ENCODE measurements at regions not wholly inside any gene's neighbourhood (a gene's known extent, or its start where the extent isn't known, plus 50 kb on each side); places are given as distances from the start of the nearest gene placed in this dataset.

DNA sequence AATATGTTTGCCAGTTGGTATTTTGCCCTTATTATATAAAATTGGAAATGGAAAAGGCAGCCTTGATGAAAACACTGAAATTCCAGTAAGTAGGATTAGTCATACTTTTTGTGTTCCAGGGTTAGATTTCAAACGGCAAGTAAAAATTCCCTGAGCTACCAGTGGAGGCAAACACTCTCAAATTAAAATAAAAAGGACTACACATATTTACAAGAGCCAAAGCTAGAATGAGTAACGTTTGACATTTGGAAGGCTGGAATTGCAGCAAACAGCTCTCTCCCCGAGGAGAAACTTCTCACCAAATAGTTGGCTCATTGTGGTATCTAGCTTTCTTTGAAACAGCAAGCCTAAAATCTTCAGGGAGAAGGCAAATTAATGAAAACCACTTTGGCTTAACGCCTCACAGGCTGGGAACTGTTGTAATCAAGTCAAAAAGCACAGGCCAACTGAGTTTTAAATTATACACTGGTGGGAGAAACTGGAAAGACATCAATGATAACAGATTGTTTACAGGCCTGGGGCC lies 288.4 kb downstream of the SNX13 start:
- no peak for DNase-seq (ENCODE audit: low spot score)

GRCh38 chr7:17654940-17655339 lies 285.4 kb downstream of the SNX13 start:
- in situ Hi-C loops (cut with MboI; ENCODE audit: low pct_unique_long_range_greater_than_20kb, low sequenced_read_pairs, unreplicated experiment) = loop anchor here (25.0 kb wide), 1 partner anchor 668 kb away; no protein-coding TSS in a partner anchor
- no peak for TF ChIP-seq CTCF (IDR thresholded peaks at IDR 0.05; ENCODE audit: extremely low read depth, insufficient read depth, missing control alignments)
- no peak for DNase-seq (ENCODE audit: low spot score)

More for the DNA sequence above, 288.4 kb downstream of the SNX13 start:
- TF ChIP-seq CTCF (IDR thresholded peaks at IDR 0.05; ENCODE audit: extremely low read depth, insufficient read depth, missing control alignments) = no peak
- in situ Hi-C loops (cut with MboI; ENCODE audit: low pct_unique_long_range_greater_than_20kb, low sequenced_read_pairs, unreplicated experiment) = loop anchor here (25.0 kb wide), 1 partner anchor 665 kb away; no protein-coding TSS in a partner anchor

DNA sequence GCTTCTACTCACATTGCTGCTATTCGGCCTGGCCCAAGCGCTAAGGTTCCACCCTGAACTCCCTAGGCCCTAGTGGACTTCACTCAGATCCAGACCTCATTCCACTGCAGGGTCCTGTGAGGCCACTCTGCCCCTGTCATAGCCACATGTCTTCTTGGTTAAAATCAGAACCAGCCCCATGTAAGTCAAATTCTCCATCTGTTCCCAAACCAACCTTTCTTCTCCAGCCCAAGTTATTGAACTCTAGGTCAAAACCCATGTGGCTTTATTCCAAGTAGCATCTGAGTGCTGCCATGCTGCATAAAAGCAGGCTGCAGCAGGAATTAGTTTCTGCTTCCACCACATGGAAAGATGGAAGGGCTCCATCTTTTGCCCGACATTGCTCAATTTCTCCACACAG lies 281.2 kb downstream of the SNX13 start:
- no peak for TF ChIP-seq CTCF (IDR thresholded peaks at IDR 0.05; ENCODE audit: extremely low read depth, insufficient read depth, missing control alignments)
- in situ Hi-C loops (cut with MboI; ENCODE audit: low pct_unique_long_range_greater_than_20kb, low sequenced_read_pairs, unreplicated experiment) = loop anchor here (25.0 kb wide), 1 partner anchor 672 kb away; no protein-coding TSS in a partner anchor
- no peak for DNase-seq (ENCODE audit: low spot score)

- no peak for TF ChIP-seq CTCF (IDR thresholded peaks at IDR 0.05; ENCODE audit: extremely low read depth, insufficient read depth, missing control alignments)
- in situ Hi-C loops (cut with MboI; ENCODE audit: low pct_unique_long_range_greater_than_20kb, low sequenced_read_pairs, unreplicated experiment) = loop anchor here (25.0 kb wide), 1 partner anchor 673 kb away; no protein-coding TSS in a partner anchor
- no peak for DNase-seq (ENCODE audit: low spot score)
Observed at GRCh38 chr7:17660116-17660515, 280.2 kb downstream of the SNX13 start.

DNA sequence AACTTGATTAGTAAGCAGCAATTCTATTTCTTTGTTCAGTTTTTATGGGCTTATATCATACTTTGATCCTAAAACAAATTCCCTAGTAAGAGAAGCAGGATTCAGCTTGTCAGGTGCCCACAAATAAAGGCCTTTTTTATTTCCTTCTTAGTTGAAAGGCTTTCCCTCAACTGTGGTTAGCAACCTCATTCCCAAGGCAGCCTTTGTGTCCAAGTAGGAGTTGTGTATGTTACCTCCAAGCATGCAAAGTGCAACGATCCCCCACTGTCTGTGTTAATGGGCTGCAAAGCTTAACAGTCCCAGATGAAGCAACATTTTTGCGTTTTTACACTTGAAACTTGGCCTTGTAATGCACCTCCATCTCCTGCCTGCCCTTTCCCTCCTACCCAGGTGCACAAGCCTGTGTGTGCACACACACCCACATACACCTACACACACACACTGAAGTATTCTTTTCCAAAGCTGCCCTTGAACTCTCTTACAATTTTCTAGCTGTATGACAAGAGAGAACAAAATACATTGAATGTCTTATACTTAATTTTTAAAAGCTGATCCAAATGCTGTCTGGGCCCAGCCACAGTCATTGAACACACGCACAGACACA lies 278.2 kb downstream of the SNX13 start:
- no peak for DNase-seq (ENCODE audit: low spot score)
- in situ Hi-C loops (cut with MboI; ENCODE audit: low pct_unique_long_range_greater_than_20kb, low sequenced_read_pairs, unreplicated experiment) = loop anchor here (25.0 kb wide), 1 partner anchor 675 kb away; no protein-coding TSS in a partner anchor
- TF ChIP-seq CTCF (IDR thresholded peaks at IDR 0.05; ENCODE audit: extremely low read depth, insufficient read depth, missing control alignments) = no peak

DNA sequence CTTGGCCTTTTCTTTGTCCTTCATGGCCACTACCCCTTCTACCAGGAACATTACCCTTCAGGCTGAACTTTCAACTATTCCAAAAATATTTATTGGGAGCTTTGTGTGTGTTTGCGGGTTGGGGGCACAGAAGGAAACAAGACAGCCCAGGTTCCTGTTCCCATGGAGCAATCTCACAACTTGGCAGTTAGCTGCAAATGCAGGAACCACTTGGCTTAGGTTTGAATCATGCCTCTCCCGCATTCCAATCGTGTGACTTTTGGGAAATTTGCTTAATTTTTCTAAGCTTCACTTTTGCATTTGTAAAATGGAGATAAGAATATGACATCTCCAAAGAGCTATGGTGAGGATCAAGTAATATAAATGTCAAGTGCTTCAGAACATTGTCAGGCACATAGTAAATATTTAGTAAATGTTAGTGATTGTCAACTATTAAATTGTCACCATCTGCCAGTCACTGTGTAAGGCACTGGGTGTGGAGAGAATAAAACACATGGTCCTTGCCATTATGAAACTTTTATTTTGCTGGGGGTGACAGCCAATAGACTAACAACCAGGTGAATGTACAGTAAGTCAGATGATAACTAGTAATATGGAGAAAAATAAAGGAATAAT lies 277.1 kb downstream of the SNX13 start:
- no peak for TF ChIP-seq CTCF (IDR thresholded peaks at IDR 0.05; ENCODE audit: extremely low read depth, insufficient read depth, missing control alignments)
- no peak for DNase-seq (ENCODE audit: low spot score)
- in situ Hi-C loops (cut with MboI; ENCODE audit: low pct_unique_long_range_greater_than_20kb, low sequenced_read_pairs, unreplicated experiment) = loop anchor here (25.0 kb wide), 1 partner anchor 676 kb away; no protein-coding TSS in a partner anchor
